IMR-90 (cell line): ENCODE measurements at regions not wholly inside any gene's neighbourhood (a gene's known extent, or its start where the extent isn't known, plus 50 kb on each side); places are given as distances from the start of the nearest gene placed in this dataset.

Experiments used
- ATAC-seq: fragments of 200-7000 bp; cut with Tn5 transposase; 2 replicates; pipeline ENCODE4 v1.9.1; 2020; ENCODE audit warnings: low read depth, mild to moderate bottlenecking, moderate library complexity
- BruUV-seq: library from RNA; stranded (reverse); fragments of 400-500 nt; replicated peaks from 2 replicates; lab custom pipeline; 2021; lab: Mats Ljungman, UMichigan
- CTCF ChIA-PET: fragments of 300-600 bp; formaldehyde crosslinking; extraction: SDS; loops from one replicate; lab custom pipeline; 2021; ENCODE audit warnings: antibody characterized with exemption; lab: Yijun Ruan, JAX
- POLR2A ChIA-PET: fragments of 300-600 bp; sonication (Branson Sonifier 250); formaldehyde crosslinking; loops from one replicate; lab custom pipeline; 2022; ENCODE audit warnings: antibody characterized with exemption; ENCODE audit not compliant: unreplicated experiment; lab: Charles Lee
- DNase-seq: peaks from one replicate; pipeline ENCODE4 v3.0.0; 2013
- H2AFZ ChIP-seq: replicated peaks from 2 replicates; pipeline ENCODE3; 2013; ENCODE audit warnings: low read length, mild to moderate bottlenecking; ENCODE audit not compliant: poor library complexity
- H2AK5ac ChIP-seq: 2 replicates; pipeline ENCODE4 v1.6.1; 2013; ENCODE audit warnings: low read depth, low read length, inconsistent platforms
- H2AK9ac ChIP-seq: replicated peaks from 2 replicates; pipeline ENCODE3; 2013; ENCODE audit warnings: mild to moderate bottlenecking, low read depth, low read length, moderate library complexity; ENCODE audit not compliant: poor library complexity
- H2BK120ac ChIP-seq: 2 replicates; pipeline ENCODE4 v1.6.1; 2013; ENCODE audit warnings: low read depth, low read length, inconsistent platforms
- H2BK15ac ChIP-seq: 3 replicates; pipeline ENCODE4 v1.6.1; 2013; ENCODE audit warnings: low read depth, low read length, inconsistent platforms
- H2BK20ac ChIP-seq: 2 replicates; pipeline ENCODE4 v1.6.1; 2013; ENCODE audit warnings: low read depth, mild to moderate bottlenecking, inconsistent platforms, low read length, moderate library complexity
- H2BK5ac ChIP-seq: 2 replicates; pipeline ENCODE4 v1.6.1; 2013; ENCODE audit warnings: mild to moderate bottlenecking, low read depth, low read length, inconsistent platforms; ENCODE audit not compliant: poor library complexity, severe bottlenecking
- H3K14ac ChIP-seq: replicated peaks from 2 replicates; pipeline ENCODE4 v1.6.1; 2013; ENCODE audit warnings: low read depth, low read length, inconsistent platforms
- H3K18ac ChIP-seq: 2 replicates; pipeline ENCODE4 v1.6.1; 2013; ENCODE audit warnings: low read depth, low read length, control low read depth
- H3K23ac ChIP-seq: 2 replicates; pipeline ENCODE4 v1.6.1; 2013; ENCODE audit warnings: low read depth, low read length, inconsistent platforms
- H3K27ac ChIP-seq: 2 replicates; pipeline ENCODE4 v1.5.1; 2013; ENCODE audit warnings: mild to moderate bottlenecking, control low read depth, low read length; ENCODE audit not compliant: insufficient read depth
- H3K27me3 ChIP-seq: 2 replicates; pipeline ENCODE4 v1.6.1; 2013; ENCODE audit warnings: low read length; ENCODE audit not compliant: control insufficient read depth, insufficient read depth
- H3K36me3 ChIP-seq: 2 replicates; pipeline ENCODE4 v1.6.1; 2013; ENCODE audit warnings: low read length, mixed read lengths; ENCODE audit not compliant: control insufficient read depth, insufficient read depth
- H3K4ac ChIP-seq: 2 replicates; pipeline ENCODE4 v1.6.1; 2013; ENCODE audit warnings: low read depth, low read length, inconsistent platforms
- H3K4me1 ChIP-seq: 2 replicates; pipeline ENCODE4 v1.6.1; 2013; ENCODE audit warnings: low read length, mixed read lengths; ENCODE audit not compliant: control insufficient read depth, insufficient read depth
- H3K4me2 ChIP-seq: 2 replicates; pipeline ENCODE4 v1.6.1; 2013; ENCODE audit warnings: low read depth, mild to moderate bottlenecking, control low read depth, low read length, moderate library complexity
- H3K4me3 ChIP-seq: 2 replicates; pipeline ENCODE4 v1.5.1; 2013; ENCODE audit warnings: low read depth, mild to moderate bottlenecking, control low read depth, low read length, moderate library complexity; ENCODE audit not compliant: insufficient read depth
- H3K56ac ChIP-seq: 2 replicates; pipeline ENCODE4 v1.6.1; 2013; ENCODE audit warnings: low read length, inconsistent platforms; ENCODE audit not compliant: insufficient read depth; ENCODE audit errors: extremely low read depth
- H3K79me1 ChIP-seq, 2 experiments: 2 replicates each; pipeline ENCODE4 v1.6.1; 2013; ENCODE audit warnings: low read length in 2 of 2, inconsistent platforms in 1 of 2, low read depth in 1 of 2
- H3K9ac ChIP-seq: 2 replicates; pipeline ENCODE4 v1.6.1; 2013; ENCODE audit warnings: low read depth, low read length, control low read depth
- H3K9me1 ChIP-seq: 2 replicates; pipeline ENCODE4 v1.6.1; 2013; ENCODE audit warnings: low read length, inconsistent platforms; ENCODE audit not compliant: insufficient read depth
- H3K9me3 ChIP-seq: 2 replicates; pipeline ENCODE4 v1.6.1; 2013; ENCODE audit warnings: low read length; ENCODE audit not compliant: control insufficient read depth, insufficient read depth
- H4K20me1 ChIP-seq: 2 replicates; pipeline ENCODE4 v1.6.1; 2013; ENCODE audit warnings: low read length, inconsistent platforms; ENCODE audit not compliant: insufficient read depth
- H4K5ac ChIP-seq: 2 replicates; pipeline ENCODE4 v1.6.1; 2013; ENCODE audit warnings: mild to moderate bottlenecking, low read depth, low read length, control low read depth
- H4K8ac ChIP-seq, 2 experiments: 2 replicates each; pipeline ENCODE4 v1.6.1; 2013; ENCODE audit warnings: low read depth in 2 of 2, low read length in 2 of 2, control low read depth in 1 of 2, inconsistent platforms in 1 of 2
- H4K91ac ChIP-seq: 2 replicates; pipeline ENCODE4 v1.6.1; 2013; ENCODE audit warnings: low read depth, low read length, inconsistent platforms; ENCODE audit not compliant: insufficient read depth
- CEBPB ChIP-seq: IDR thresholded peaks from 2 replicates; pipeline ENCODE4 v1.6.1; 2012; ENCODE audit warnings: low read depth, low read length, improper control_type of control experiment
- CHD1 ChIP-seq: IDR thresholded peaks from 2 replicates; pipeline ENCODE4 v1.6.1; 2012; ENCODE audit warnings: low read depth, low read length, improper control_type of control experiment
- CTCF ChIP-seq: conservative IDR thresholded peaks from 2 replicates; pipeline ENCODE4 v1.5.1; 2012; ENCODE audit warnings: mild to moderate bottlenecking, low read depth, low read length, improper control_type of control experiment
- MXI1 ChIP-seq: IDR thresholded peaks from 2 replicates; pipeline ENCODE4 v1.6.1; 2012; ENCODE audit warnings: low read depth, mild to moderate bottlenecking, low read length, moderate library complexity, borderline replicate concordance
- SMC3 ChIP-seq: fragments of 150-350 bp; IDR thresholded peaks from 2 replicates; pipeline ENCODE4 v1.6.1; 2016; ENCODE audit warnings: low read depth, mild to moderate bottlenecking, antibody characterized with exemption, low read length, moderate library complexity
- USF2 ChIP-seq: fragments of 150-350 bp; IDR thresholded peaks from 2 replicates; pipeline ENCODE4 v1.6.1; 2017; ENCODE audit warnings: mild to moderate bottlenecking, antibody characterized with exemption, low read length, low read depth
- dilution Hi-C: fragments of 300-500 bp; cut with HindIII; formaldehyde crosslinking; loops from one replicate; pipeline ENCODE4 v1.14.3; 2018; ENCODE audit warnings: low sequenced_read_pairs; ENCODE audit not compliant: unreplicated experiment
- in situ Hi-C: fragments of 300-500 bp; cut with MboI; formaldehyde crosslinking; loops from 3 replicates; pipeline ENCODE4 v1.14.3; 2019; ENCODE audit warnings: low sequenced_read_pairs, inconsistent platforms, mixed read lengths
- intact Hi-C: fragments of 100-400 bp; cut with micrococcal nuclease; formaldehyde crosslinking; loops from 2 replicates; pipeline ENCODE4 v1.10.0; 2022

- BruUV-seq = no TSS peak
- Histone ChIP-seq H4K5ac (no peak overlapping the region), H3K4ac (no peak overlapping the region), H3K4me2 (no peak overlapping the region), H3K4me1 (no peaks in the 10 kb centered on the region), H2BK15ac (no peak overlapping the region), H3K79me1 (no peaks in the 10 kb centered on the region), H2AFZ (no peak overlapping the region), H3K14ac (no peak overlapping the region), H3K18ac (no peak overlapping the region), H3K56ac (no peak overlapping the region), H4K91ac (no peak overlapping the region), H3K36me3 (no peaks in the 10 kb centered on the region), H2AK5ac (no peak overlapping the region), H2BK5ac (no peak overlapping the region), H4K8ac (no peak overlapping the region), H3K9me1 (no peaks in the 10 kb centered on the region), H3K27me3 (no peaks in the 10 kb centered on the region), H3K27ac (no peak overlapping the region), H3K4me3 (no peak overlapping the region), H3K23ac (no peak overlapping the region), H3K9ac (no peak overlapping the region), H2AK9ac (no peak overlapping the region), H2BK120ac (no peak overlapping the region), H3K9me3 (peaks cover 4% of the 10 kb centered on the region), H2BK20ac (no peak overlapping the region), H4K20me1 (no peaks in the 10 kb centered on the region)
- intact Hi-C loops (no loop called here), dilution Hi-C loops (no loop called here), in situ Hi-C loops (no loop called here)
- no peak for DNase-seq
- TF ChIP-seq CEBPB = no peak
- no peak for TF ChIP-seq USF2
- no peak for TF ChIP-seq MXI1
- TF ChIP-seq CTCF = no peak
- TF ChIP-seq SMC3 = no peak
- no peak for TF ChIP-seq CHD1
- ChIA-PET POLR2A (no interaction called here), CTCF (no interaction called here)
- ATAC-seq = no peak
Measured at GRCh38 chr16:52843381-52843780, 209.3 kb downstream of the CHD9NB start.
